Transverse colon (tissue), 3 donors: ENCODE measurements at regions not wholly inside any gene's neighbourhood (a gene's known extent, or its start where the extent isn't known, plus 50 kb on each side); places are given as distances from the start of the nearest gene placed in this dataset.

Experiments
- EP300 ChIP-seq: sonication (generic); formaldehyde crosslinking; IDR thresholded peaks from one replicate; pipeline ENCODE4 v1.6.1; 2017; ENCODE audit warnings: antibody characterized with exemption, low read depth
- POLR2A ChIP-seq: fragments of 450-650 bp; IDR thresholded peaks from one replicate; pipeline ENCODE4 v1.6.1; 2016; ENCODE audit warnings: antibody characterized with exemption, mild to moderate bottlenecking, moderate library complexity
- TF ChIP-seq, protein P1 (sequence below), 5 experiments: fragments of 200-600 bp in 3 of 5; fragments of 450-650 bp in 2 of 5; sonication (generic) in 3 of 5; IDR thresholded peaks; 1 replicate in 2 of 5; 2 replicates in 3 of 5; pipeline ENCODE4 v1.5.1; 2016 to 2017; ENCODE audit warnings: antibody characterized with exemption in 5 of 5, inconsistent platforms in 3 of 5, mild to moderate bottlenecking in 2 of 5, moderate library complexity in 1 of 5

DNA sequence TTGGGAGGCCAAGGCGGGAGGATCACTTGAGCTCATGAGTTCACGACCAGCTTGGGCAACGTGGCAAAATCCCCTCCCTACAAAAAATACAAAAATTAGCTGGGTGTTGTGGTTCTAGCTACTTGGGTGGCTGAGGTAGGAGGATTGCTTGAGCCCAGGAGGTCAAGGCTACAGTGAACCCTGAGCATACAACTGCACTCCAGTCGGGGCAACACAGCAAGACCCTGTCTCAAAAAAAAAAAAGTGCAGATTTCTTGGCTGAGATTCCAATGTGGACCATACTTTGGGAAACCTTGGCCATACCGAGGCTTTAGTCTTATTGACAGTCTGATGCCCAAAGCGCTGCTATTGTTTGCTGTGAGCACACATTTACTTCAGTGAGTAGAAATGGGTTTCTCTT is 113.6 kb upstream of the CLINT1 start:
- TF ChIP-seq POLR2A (no peak), EP300 (no peak)
- TF ChIP-seq, protein P1, sequence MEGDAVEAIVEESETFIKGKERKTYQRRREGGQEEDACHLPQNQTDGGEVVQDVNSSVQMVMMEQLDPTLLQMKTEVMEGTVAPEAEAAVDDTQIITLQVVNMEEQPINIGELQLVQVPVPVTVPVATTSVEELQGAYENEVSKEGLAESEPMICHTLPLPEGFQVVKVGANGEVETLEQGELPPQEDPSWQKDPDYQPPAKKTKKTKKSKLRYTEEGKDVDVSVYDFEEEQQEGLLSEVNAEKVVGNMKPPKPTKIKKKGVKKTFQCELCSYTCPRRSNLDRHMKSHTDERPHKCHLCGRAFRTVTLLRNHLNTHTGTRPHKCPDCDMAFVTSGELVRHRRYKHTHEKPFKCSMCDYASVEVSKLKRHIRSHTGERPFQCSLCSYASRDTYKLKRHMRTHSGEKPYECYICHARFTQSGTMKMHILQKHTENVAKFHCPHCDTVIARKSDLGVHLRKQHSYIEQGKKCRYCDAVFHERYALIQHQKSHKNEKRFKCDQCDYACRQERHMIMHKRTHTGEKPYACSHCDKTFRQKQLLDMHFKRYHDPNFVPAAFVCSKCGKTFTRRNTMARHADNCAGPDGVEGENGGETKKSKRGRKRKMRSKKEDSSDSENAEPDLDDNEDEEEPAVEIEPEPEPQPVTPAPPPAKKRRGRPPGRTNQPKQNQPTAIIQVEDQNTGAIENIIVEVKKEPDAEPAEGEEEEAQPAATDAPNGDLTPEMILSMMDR (IDR thresholded peaks at IDR 0.05) = no peak
